Thyroid gland (tissue), 4 donors: ENCODE measurements at regions not wholly inside any gene's neighbourhood (a gene's known extent, or its start where the extent isn't known, plus 50 kb on each side); places are given as distances from the start of the nearest gene placed in this dataset.

Source experiments
- CTCF ChIP-seq, 6 experiments: fragments of 200-600 bp in 3 of 6; fragments of 450-650 bp in 3 of 6; sonication (generic) in 3 of 6; IDR thresholded peaks; one replicate each; pipeline ENCODE4 v1.5.1; 2016 to 2019; ENCODE audit warnings: antibody characterized with exemption in 6 of 6, mild to moderate bottlenecking in 2 of 6, inconsistent platforms in 1 of 6, moderate library complexity in 1 of 6
- POLR2A ChIP-seq, 2 donors: fragments of 450-650 bp; IDR thresholded peaks; one replicate each; pipeline ENCODE4 v1.6.1; 2017; ENCODE audit warnings: antibody characterized with exemption in 2 of 2, mild to moderate bottlenecking in 2 of 2, moderate library complexity in 1 of 2

- TF ChIP-seq CTCF (IDR thresholded peaks at IDR 0.05) (no peak), POLR2A (IDR thresholded peaks at IDR 0.05) (no peak)
These were observed 134.8 kb upstream of the MSX2 start for GRCh38 chr5:174589599-174589998.
